HEK293 (cell line): ENCODE measurements at regions not wholly inside any gene's neighbourhood (a gene's known extent, or its start where the extent isn't known, plus 50 kb on each side); places are given as distances from the start of the nearest gene placed in this dataset.

Experiments used
- CTCF ChIA-PET: fragments of 350-600 bp; formaldehyde crosslinking; extraction: SDS; loops from one replicate; lab custom pipeline; 2021; ENCODE audit warnings: antibody characterized with exemption; lab: Yijun Ruan, JAX
- POLR2A ChIA-PET: fragments of 300-600 bp; formaldehyde crosslinking; extraction: SDS; loops from one replicate; lab custom pipeline; 2020; ENCODE audit warnings: antibody characterized with exemption, inconsistent platforms; lab: Yijun Ruan, JAX
- H3K27ac ChIP-seq: fragments of 200-500 bp; sonication (Bioruptor generic); 2 replicates; pipeline ENCODE4 v1.5.1; 2014; ENCODE audit warnings: low read depth, low read length, control low read depth, inconsistent platforms; ENCODE audit errors: extremely low read depth
- H3K36me3 ChIP-seq, 2 experiments: fragments of 200-500 bp in 1 of 2; sonication (Bioruptor generic) in 1 of 2; 1 replicate in 1 of 2; 2 replicates in 1 of 2; pipeline ENCODE4 v1.5.1; 2014 to 2017; ENCODE audit warnings: inconsistent platforms in 2 of 2, low read length in 2 of 2; ENCODE audit not compliant: control insufficient read depth in 2 of 2, insufficient read depth in 1 of 2
- H3K4me1 ChIP-seq: fragments of 200-500 bp; sonication (Bioruptor generic); 2 replicates; pipeline ENCODE4 v1.5.1; 2014; ENCODE audit warnings: mild to moderate bottlenecking, low read length, inconsistent platforms; ENCODE audit not compliant: control insufficient read depth, insufficient read depth
- H3K4me3 ChIP-seq: 2 replicates; pipeline ENCODE4 v1.5.1; 2011; ENCODE audit warnings: low read depth, mild to moderate bottlenecking, control low read depth, low read length, moderate library complexity
- H3K9me3 ChIP-seq: fragments of 200-500 bp; sonication (Bioruptor generic); 2 replicates; pipeline ENCODE4 v1.5.1; 2014; ENCODE audit warnings: low read depth, low read length, inconsistent platforms; ENCODE audit not compliant: control insufficient read depth, insufficient read depth
- AEBP2 ChIP-seq: fragments of 450-650 bp; formaldehyde crosslinking; IDR thresholded peaks from 2 replicates; pipeline ENCODE4 v1.5.1; 2016; ENCODE audit warnings: missing biosample characterization, missing genetic modification characterization, borderline replicate concordance
- IKZF3 ChIP-seq: fragments of 450-650 bp; IDR thresholded peaks from 2 replicates; pipeline ENCODE4 v1.5.0; 2018; ENCODE audit warnings: missing biosample characterization, mild to moderate bottlenecking, missing genetic modification characterization, moderate library complexity
- KLF9 ChIP-seq: fragments of 450-650 bp; formaldehyde crosslinking; IDR thresholded peaks from 2 replicates; pipeline ENCODE4 v1.5.1; 2016; ENCODE audit warnings: missing biosample characterization, missing genetic modification characterization, low read depth
- MYNN ChIP-seq: fragments of 450-650 bp; formaldehyde crosslinking; IDR thresholded peaks from 2 replicates; pipeline ENCODE4 v1.5.1; 2016; ENCODE audit warnings: missing biosample characterization, missing genetic modification characterization, borderline replicate concordance
- PATZ1 ChIP-seq: fragments of 450-650 bp; formaldehyde crosslinking; IDR thresholded peaks from 2 replicates; pipeline ENCODE4 v1.5.1; 2016; ENCODE audit warnings: missing biosample characterization, missing genetic modification characterization
- PBX3 ChIP-seq: sonication (generic); formaldehyde crosslinking; IDR thresholded peaks from 2 replicates; pipeline ENCODE4 v1.8.1; 2022; ENCODE audit warnings: mild to moderate bottlenecking, moderate library complexity, missing genetic modification reagents
- SALL2 ChIP-seq: fragments of 450-650 bp; formaldehyde crosslinking; IDR thresholded peaks from 2 replicates; pipeline ENCODE4 v1.5.0; 2017; ENCODE audit warnings: missing biosample characterization, mild to moderate bottlenecking, missing genetic modification characterization, borderline replicate concordance
- SP2 ChIP-seq: fragments of 450-650 bp; formaldehyde crosslinking; IDR thresholded peaks from 2 replicates; pipeline ENCODE4 v1.5.1; 2016; ENCODE audit warnings: missing biosample characterization, missing genetic modification characterization
- YY2 ChIP-seq: fragments of 450-650 bp; formaldehyde crosslinking; IDR thresholded peaks from 2 replicates; pipeline ENCODE4 v1.5.1; 2016; ENCODE audit warnings: missing biosample characterization, missing genetic modification characterization
- ZBTB48 ChIP-seq: fragments of 450-650 bp; formaldehyde crosslinking; IDR thresholded peaks from 2 replicates; pipeline ENCODE4 v1.5.1; 2016; ENCODE audit warnings: missing biosample characterization, missing genetic modification characterization
- ZFP69B ChIP-seq: fragments of 450-650 bp; formaldehyde crosslinking; IDR thresholded peaks from 2 replicates; pipeline ENCODE4 v1.5.1; 2016; ENCODE audit warnings: missing biosample characterization, missing genetic modification characterization
- ZIC2 ChIP-seq: fragments of 450-650 bp; formaldehyde crosslinking; IDR thresholded peaks from 2 replicates; pipeline ENCODE4 v1.5.1; 2016; ENCODE audit warnings: missing biosample characterization, missing genetic modification characterization
- ZNF121 ChIP-seq: fragments of 450-650 bp; formaldehyde crosslinking; IDR thresholded peaks from 2 replicates; pipeline ENCODE4 v1.5.1; 2016; ENCODE audit warnings: missing biosample characterization, missing genetic modification characterization
- ZNF16 ChIP-seq: fragments of 450-650 bp; formaldehyde crosslinking; IDR thresholded peaks from 2 replicates; pipeline ENCODE4 v1.5.1; 2016; ENCODE audit warnings: low read depth, missing biosample characterization, missing genetic modification characterization
- ZNF169 ChIP-seq: fragments of 450-650 bp; formaldehyde crosslinking; IDR thresholded peaks from 2 replicates; pipeline ENCODE4 v1.5.1; 2016; ENCODE audit warnings: missing biosample characterization, missing genetic modification characterization
- ZNF174 ChIP-seq: fragments of 450-650 bp; formaldehyde crosslinking; IDR thresholded peaks from 2 replicates; pipeline ENCODE4 v1.5.0; 2017; ENCODE audit warnings: missing biosample characterization, mild to moderate bottlenecking, missing genetic modification characterization
- ZNF2 ChIP-seq: fragments of 450-650 bp; formaldehyde crosslinking; IDR thresholded peaks from 2 replicates; pipeline ENCODE4 v1.5.1; 2016; ENCODE audit warnings: missing biosample characterization, missing genetic modification characterization
- ZNF433 ChIP-seq: fragments of 450-650 bp; formaldehyde crosslinking; IDR thresholded peaks from 2 replicates; pipeline ENCODE4 v1.5.1; 2016; ENCODE audit warnings: missing biosample characterization, missing genetic modification characterization, low read depth
- ZNF513 ChIP-seq: fragments of 450-650 bp; IDR thresholded peaks from 2 replicates; pipeline ENCODE4 v1.5.1; 2018; ENCODE audit warnings: missing biosample characterization, missing genetic modification characterization
- ZNF544 ChIP-seq: fragments of 450-650 bp; formaldehyde crosslinking; IDR thresholded peaks from 2 replicates; pipeline ENCODE4 v1.5.0; 2017; ENCODE audit warnings: missing biosample characterization, missing genetic modification characterization
- ZNF621 ChIP-seq: fragments of 450-650 bp; formaldehyde crosslinking; IDR thresholded peaks from 2 replicates; pipeline ENCODE4 v1.5.1; 2017; ENCODE audit warnings: missing biosample characterization, missing genetic modification characterization
- ZNF654 ChIP-seq: fragments of 450-650 bp; formaldehyde crosslinking; IDR thresholded peaks from 2 replicates; pipeline ENCODE4 v1.5.1; 2016; ENCODE audit warnings: low read depth, missing biosample characterization, missing genetic modification characterization
- ZNF658 ChIP-seq: fragments of 450-650 bp; formaldehyde crosslinking; IDR thresholded peaks from 2 replicates; pipeline ENCODE4; 2016; ENCODE audit warnings: missing biosample characterization, missing genetic modification characterization
- ZNF660 ChIP-seq: fragments of 450-650 bp; IDR thresholded peaks from 2 replicates; pipeline ENCODE4 v1.5.1; 2018; ENCODE audit warnings: missing biosample characterization, mild to moderate bottlenecking, missing genetic modification characterization
- ZNF664 ChIP-seq: fragments of 450-650 bp; formaldehyde crosslinking; IDR thresholded peaks from 2 replicates; pipeline ENCODE4 v1.5.1; 2016; ENCODE audit warnings: missing biosample characterization, missing genetic modification characterization
- ZNF707 ChIP-seq: fragments of 450-650 bp; formaldehyde crosslinking; IDR thresholded peaks from 2 replicates; pipeline ENCODE4 v1.5.1; 2016; ENCODE audit warnings: missing biosample characterization, missing genetic modification characterization
- ZNF76 ChIP-seq: fragments of 450-650 bp; formaldehyde crosslinking; IDR thresholded peaks from 2 replicates; pipeline ENCODE4; 2016; ENCODE audit warnings: low read depth, missing biosample characterization, missing genetic modification characterization, borderline replicate concordance
- ZNF776 ChIP-seq: fragments of 450-650 bp; formaldehyde crosslinking; IDR thresholded peaks from 2 replicates; pipeline ENCODE4 v1.5.0; 2017; ENCODE audit warnings: missing biosample characterization, missing genetic modification characterization, borderline replicate concordance
- ZNF843 ChIP-seq: fragments of 450-650 bp; formaldehyde crosslinking; IDR thresholded peaks from 2 replicates; pipeline ENCODE4 v1.5.1; 2016; ENCODE audit warnings: missing biosample characterization, missing genetic modification characterization
- ZSCAN16 ChIP-seq: fragments of 450-650 bp; formaldehyde crosslinking; IDR thresholded peaks from 2 replicates; pipeline ENCODE4 v1.5.1; 2016; ENCODE audit warnings: missing biosample characterization, missing genetic modification characterization
- ZXDB ChIP-seq: fragments of 450-650 bp; formaldehyde crosslinking; IDR thresholded peaks from 2 replicates; pipeline ENCODE4 v1.5.1; 2016; ENCODE audit warnings: missing biosample characterization, missing genetic modification characterization

GRCh38 chr6:94238868-94239267 is 819.5 kb upstream of the EPHA7 start:
- CTCF ChIA-PET: interaction anchor here (0.7 kb wide), 1 partner anchor 366 kb away, joined by 3 read pairs; no protein-coding TSS in a partner anchor
- no peak for TF ChIP-seq ZNF169 (tag by site-specific recombination)
- TF ChIP-seq ZNF707 (tag by site-specific recombination): no peak
- TF ChIP-seq ZBTB48 (tag by site-specific recombination): no peak
- no peak for TF ChIP-seq YY2
- TF ChIP-seq ZNF664: no peak
- TF ChIP-seq ZNF513: no peak
- no peak for TF ChIP-seq KLF9
- no peak for TF ChIP-seq ZXDB
- TF ChIP-seq ZNF433 (tag by site-specific recombination): no peak
- TF ChIP-seq ZNF621: no peak
- POLR2A ChIA-PET: no interaction called here

GRCh38 chr6:94227741-94228140 is 808.4 kb upstream of the EPHA7 start:
- Histone ChIP-seq H3K4me3 (no peak overlapping the region), H3K36me3 (no peaks in the 10 kb centered on the region), H3K27ac (no peak overlapping the region), H3K9me3 (no peaks in the 10 kb centered on the region), H3K4me1 (no peaks in the 10 kb centered on the region)
- ChIA-PET CTCF (interaction anchor here (0.6 kb wide), 1 partner anchor 18 kb away, joined by 3 read pairs; no protein-coding TSS in a partner anchor), POLR2A (no interaction called here)
- no peak for TF ChIP-seq ZIC2 (tag by site-specific recombination)
- no peak for TF ChIP-seq MYNN (tag by site-specific recombination)
- TF ChIP-seq PATZ1 (tag by site-specific recombination): no peak
- no peak for TF ChIP-seq ZNF658
- TF ChIP-seq ZNF660 (tag by site-specific recombination): no peak
- no peak for TF ChIP-seq ZNF654 (tag by site-specific recombination)
- no peak for TF ChIP-seq ZNF174 (tag by site-specific recombination)
- TF ChIP-seq ZNF76 (tag by site-specific recombination): no peak
- no peak for TF ChIP-seq ZNF544 (tag by site-specific recombination)
- no peak for TF ChIP-seq ZNF776 (tag by site-specific recombination)
- TF ChIP-seq ZSCAN16 (tag by site-specific recombination): no peak

More at GRCh38 chr6:94238868-94239267, 819.5 kb upstream of the EPHA7 start:
- H3K4me3 ChIP-seq: no peak overlapping the region
- no peaks in the 10 kb centered on the region for H3K36me3 ChIP-seq
- H3K9me3 ChIP-seq: no peaks in the 10 kb centered on the region
- no peaks in the 10 kb centered on the region for H3K4me1 ChIP-seq
- H3K27ac ChIP-seq: no peak overlapping the region

GRCh38 chr6:94217836-94218235 is 798.5 kb upstream of the EPHA7 start:
- CTCF ChIA-PET: no interaction called here
- Histone ChIP-seq H3K36me3 (no peaks in the 10 kb centered on the region), H3K27ac (no peak overlapping the region), H3K4me1 (no peaks in the 10 kb centered on the region), H3K9me3 (no peaks in the 10 kb centered on the region), H3K4me3 (no peak overlapping the region)
- POLR2A ChIA-PET: no interaction called here
- TF ChIP-seq ZNF2 (tag by site-specific recombination) (no peak), SALL2 (tag by site-specific recombination) (no peak), ZNF16 (tag by site-specific recombination) (no peak), SP2 (tag by site-specific recombination) (no peak), ZFP69B (tag by site-specific recombination) (no peak), PBX3 (CRISPR knock-in tag) (no peak), ZNF121 (tag by site-specific recombination) (no peak), AEBP2 (tag by site-specific recombination) (no peak), ZNF843 (no peak), IKZF3 (tag by site-specific recombination) (no peak)
